NCI-H226 (cell line): ENCODE measurements at regions not wholly inside any gene's neighbourhood (a gene's known extent, or its start where the extent isn't known, plus 50 kb on each side); places are given as distances from the start of the nearest gene placed in this dataset.
"Not testable (repeated sequence)": the region's sequence is repeated elsewhere in the genome, so short reads cannot be mapped to it uniquely, and the experiment has no call there.

Experiments used
- DNase-seq: peaks from one replicate; pipeline ENCODE4 v3.0.0-alpha.2; 2015

DNA sequence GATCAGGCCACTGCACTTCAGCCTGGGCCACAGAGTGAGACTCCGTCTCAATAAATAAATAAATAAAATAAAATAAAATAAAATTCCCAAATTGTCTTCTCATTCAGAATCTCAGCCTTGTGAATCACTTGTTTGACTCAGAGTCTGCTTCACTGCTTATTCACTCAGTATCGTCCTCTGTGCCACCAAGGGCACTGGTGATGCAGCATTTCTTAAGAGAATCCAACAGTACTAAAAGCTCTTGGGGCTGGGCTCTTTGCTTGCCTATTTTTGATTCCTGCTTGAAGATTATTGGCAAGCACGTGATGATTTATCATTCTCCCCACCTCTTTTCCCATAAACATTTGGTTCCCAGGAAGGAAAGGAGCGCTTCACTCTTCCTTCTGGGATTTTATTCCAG, 54.8 kb upstream of the HMGB1 start:
- no peak for DNase-seq

DNA sequence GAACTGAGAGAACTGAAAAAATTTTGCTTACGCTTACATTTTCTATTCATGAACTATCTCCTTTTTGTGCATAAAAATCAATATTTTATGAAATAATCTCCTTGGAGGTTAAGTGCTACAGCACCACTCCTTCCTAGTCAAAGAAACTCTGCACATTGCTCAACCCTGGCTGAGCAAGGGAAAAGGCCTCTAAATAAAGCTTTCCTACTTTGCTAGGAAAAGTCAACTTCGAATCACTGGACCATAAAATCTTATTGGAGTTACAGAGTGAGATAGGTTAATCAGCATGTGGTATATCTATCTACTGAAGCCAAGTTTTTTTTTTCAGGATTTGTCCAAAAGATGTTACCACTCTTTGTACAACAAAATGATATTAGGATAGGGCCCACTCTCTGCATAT, 57.5 kb upstream of the HMGB1 start:
- no peak for DNase-seq

DNA sequence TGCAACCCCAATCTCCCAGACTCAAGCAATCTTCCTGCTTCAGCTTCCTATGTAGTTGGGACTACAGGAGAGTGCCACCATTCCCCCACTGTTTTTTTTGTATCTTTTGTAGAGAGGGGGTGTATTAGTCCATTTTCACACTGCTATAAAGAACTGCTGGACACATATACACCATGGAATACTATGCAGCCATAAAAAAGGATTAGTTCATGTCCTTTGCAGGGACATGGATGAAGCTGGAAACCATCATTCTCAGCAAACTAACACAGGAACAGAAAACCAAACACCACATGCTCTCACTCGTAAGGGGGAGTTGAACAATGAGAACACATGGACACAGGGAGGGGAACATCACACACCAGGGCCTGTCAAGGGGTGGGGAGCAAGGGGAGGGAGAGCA, 58.1 kb upstream of the HMGB1 start:
- not testable (repeated sequence) for DNase-seq

DNA sequence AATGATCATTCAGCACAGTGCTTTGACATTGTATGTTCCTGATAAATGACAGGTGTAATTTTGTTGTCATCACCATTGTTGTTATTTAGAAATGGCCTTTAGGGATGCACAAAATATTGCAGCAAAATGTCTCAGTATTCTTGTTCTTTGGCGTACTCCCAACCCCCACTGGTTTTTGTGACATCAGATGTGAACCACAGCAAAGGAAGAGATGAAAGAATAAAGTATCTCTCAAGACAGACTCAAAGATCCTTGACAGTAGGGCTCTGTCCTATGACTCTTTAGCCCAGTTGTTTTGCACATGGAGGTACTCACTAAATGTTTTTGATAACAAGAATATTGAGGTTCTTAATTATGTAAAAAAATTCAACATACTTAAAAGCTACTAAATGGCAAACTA, 59.5 kb upstream of the HMGB1 start:
- DNase-seq = not testable (repeated sequence)

DNA sequence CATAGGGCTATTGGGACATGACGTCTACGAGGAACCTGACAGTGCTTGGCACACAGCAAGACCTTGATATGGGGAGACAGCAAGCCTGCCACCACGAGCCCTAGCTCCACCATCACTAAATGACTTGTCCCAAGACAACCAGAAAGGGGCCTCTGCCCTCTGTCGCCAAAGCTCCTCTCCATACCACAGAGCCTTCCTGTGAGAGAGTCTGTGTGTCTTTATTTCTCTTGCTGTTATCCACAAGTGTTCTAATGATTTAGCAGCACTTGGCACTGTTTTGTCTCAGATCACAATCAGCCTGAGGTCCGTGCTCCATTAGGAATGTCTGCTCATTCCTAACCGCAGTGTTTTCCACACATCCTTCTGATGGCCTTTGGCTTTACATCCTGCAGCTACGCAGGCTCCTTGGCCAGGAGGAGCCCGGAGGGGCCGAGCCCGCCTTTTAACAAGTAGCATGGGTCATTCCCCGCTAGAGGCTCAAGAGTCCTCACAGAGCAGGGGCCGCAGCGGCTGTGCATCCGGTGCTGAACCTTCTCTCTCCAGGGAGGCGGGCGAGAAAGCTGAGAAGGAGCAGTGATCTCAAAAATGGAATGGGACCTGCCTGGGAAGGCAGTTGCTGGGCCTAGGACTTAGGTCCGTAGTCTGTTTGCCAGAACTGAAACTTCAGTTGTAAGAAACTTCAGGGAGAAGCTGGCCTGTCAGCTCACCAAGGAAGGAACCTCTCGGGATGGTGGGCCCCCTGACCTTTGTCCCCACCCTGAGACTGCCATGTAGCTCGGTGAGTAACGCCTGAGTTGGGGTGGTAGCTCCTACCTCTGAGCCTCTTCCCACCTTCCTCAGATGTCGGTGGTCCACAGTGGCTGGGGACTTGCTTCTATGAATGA, 61.1 kb upstream of the HMGB1 start:
- DNase-seq = no peak

DNA sequence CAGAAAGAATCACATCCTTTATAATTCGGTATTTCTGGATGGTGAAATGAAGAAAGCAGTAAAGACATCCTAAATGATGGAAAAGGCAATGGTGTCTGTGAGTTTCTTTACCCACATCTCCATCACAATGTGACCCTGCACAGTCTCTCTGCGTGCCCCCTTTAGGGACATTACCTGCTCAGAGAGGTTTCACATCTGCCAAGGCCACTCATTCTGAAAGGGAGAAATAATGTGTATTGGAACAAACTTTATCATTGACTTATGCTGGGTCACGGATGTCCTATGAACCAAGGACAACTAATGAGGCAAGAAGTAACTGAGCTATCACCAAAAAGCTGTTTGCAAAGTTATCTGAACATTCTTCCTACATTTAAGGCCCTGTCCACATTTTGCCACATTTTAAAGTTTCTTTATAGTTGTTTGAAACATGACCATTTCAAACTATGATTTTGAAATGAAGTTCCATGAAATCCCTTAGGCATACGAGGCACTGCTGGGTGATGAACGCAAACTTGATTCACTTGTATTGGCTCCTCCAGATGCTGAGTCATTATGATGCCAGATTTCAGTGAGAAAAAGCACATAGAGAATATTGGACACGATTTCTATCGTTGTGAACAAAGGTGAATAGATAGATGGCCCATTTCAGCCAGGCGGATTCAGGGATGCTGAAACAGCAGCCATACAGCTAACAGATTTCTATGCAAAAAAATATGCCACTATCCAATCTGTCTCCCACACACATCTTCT, 63.5 kb upstream of the HMGB1 start:
- no peak for DNase-seq

DNA sequence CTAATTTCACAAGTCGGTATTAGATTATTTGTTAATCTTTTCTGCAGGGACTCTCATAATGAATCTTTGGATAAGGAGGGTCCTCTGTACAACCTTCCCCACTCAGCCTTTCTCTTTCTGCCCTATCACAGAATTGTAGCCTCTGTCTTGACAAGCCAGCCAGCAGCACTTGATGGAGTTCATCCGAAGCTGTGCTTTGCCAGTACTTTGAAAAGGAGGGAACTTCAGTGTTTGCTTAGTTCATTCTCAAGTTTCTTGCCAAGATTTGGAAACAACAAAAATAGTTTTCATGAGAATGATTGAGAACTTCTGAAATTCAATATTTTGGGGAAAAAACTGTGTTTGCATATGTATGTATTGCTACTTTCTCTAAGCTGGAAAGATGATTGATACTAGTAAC, 69.3 kb upstream of the HMGB1 start:
- no peak for DNase-seq

DNA sequence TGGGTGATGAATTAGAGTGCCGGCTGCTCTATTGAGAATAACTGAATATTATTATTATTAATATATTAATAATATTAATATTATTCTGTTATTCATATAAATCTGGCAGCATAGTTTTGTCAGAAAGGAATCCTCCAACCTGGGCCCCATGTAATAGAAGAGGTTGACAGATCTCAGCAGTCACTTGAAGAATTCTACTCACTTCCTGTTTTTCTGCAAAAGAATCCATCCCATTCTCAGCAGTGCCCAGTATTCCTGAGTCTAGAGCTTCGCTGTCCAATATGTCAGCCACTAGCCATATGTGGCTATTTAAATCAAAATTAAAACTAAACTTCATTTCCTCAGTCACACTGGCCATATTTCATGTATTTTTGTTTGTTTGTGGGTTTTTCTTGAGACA, 72.4 kb upstream of the USPL1 start:
- no peak for DNase-seq

DNA sequence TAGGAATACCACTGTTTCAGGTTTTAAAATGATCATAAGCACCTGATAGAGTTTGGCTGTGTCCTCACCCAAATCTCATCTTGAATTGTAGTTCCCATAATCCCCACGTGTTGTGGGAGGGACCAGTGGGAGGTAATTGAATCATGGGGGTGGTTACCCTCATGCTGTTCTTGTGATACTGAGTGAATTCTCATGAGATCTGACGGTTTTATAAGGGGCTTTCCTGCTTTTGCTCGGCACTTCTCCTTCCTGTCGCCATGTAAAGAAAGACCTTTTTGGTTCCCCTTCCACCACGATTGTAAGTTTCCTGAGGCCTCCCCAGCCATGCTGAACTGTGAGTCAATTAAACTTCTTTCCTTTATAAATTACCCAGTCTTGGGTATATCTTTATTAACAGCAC, 69.7 kb upstream of the USPL1 start:
- DNase-seq = not testable (repeated sequence)

DNA sequence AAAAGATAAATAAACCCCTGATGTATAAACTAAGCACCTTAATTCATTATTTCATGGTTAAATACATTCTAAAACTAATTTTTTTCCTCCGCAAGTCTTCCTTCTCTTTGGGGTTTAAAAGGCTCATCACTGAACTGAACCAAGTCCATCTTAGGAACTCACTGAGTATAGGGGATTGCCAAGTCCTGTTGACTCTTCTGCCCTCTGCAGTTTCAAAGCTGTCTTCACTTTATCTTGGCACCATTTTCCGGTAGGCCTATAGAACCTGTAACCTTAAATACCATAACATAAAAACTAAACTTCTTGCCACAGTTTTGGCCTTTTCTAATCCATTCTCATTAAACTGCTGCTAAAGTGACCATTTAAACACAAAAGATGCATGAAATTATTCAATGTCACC, 66.5 kb upstream of the USPL1 start:
- no peak for DNase-seq

DNA sequence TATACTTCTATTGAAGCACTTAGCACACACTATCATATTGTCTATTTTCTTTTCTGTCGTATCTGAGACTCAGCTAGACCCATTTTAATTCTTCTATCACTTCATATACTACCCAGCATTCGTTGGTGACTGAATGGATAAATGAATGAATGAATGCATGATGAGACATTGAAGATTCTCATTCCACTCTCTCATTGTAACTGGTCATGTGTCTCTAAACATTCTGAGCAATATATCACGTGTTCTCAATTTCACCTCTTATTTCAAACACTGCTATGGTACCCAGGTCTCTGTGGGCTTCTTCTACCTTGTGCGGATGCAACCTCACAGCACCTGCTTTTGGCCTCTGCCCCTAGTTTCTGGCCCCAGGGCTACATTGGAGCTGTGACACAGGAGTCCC, 65.2 kb upstream of the USPL1 start:
- DNase-seq = no peak

DNA sequence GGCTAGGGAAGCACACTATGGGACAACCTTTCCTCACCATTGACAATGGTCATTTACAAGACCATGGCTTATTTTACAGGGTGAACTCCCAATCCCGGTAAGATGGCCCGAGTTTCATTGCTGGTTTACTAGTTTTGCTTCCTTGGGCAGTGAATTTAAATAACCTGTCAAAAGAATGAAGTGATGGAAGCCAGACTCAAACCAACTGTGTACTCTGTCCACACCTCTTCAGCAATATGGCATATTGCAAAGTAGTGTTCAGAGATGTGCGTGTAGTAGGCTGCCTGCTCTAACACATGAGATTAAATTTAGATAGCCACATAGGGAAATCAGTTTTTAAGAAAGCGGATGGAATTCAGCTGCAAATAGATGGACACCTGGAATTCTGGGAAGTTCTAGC, 58.4 kb upstream of the USPL1 start:
- no peak for DNase-seq

DNA sequence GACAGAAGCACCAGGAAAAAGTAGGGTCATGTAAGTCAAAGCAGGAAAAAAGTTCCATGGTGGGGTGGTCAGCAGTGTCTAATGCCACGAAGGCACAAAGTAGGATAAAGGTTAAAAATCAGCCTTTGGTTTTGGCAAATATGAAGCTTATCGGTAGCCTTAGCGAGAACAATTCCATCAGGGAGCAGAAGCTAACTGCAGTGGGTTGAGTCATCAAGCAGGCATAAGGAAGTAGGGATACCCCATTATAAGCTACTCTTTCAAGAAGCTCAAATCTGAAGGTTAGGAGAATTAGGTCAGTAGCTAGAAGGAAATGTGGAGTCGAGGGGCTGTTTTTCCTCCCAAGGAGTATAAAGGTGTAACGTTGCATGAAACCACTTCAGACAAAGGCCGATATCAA, 57.5 kb upstream of the USPL1 start:
- DNase-seq = no peak

DNA sequence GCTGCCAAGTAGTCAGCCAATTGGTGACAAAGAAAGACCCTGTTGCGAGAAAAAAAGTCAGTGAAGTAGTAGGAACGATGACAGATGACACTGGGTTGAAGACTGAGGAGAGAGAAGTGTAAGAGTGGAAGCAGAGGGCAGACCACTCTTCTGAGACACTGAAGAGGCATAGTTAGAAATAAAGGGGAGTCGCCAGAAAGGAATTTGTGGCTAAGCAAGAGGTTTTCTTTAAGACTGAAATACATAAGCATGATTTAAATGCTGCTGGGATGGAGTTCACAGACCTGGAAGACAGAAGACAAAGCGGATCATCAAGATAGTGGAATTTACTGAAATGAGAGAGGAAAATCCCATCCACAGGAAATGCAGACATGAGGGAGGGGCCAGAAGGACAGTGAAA, 56.2 kb upstream of the USPL1 start:
- peak; percentile 5 for DNase-seq

DNA sequence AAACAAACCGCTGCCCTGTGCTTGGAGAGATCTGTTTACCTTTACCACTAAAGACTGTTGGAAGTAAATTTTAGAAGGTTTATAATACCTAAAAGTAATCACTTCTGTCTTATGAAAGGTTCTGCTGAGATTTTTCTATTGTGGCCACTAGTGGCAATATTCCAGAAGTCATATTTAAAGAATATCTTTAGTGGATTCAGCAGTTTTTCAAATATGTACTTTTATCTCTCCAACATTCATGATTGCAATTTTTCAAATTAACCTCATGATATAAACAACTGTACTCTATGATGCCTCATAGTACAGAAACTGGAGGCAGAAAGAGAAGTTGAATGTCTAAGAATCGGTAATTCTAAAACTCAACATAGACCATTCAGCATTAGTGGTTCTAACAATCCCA, 53.2 kb upstream of the USPL1 start:
- DNase-seq = no peak

DNA sequence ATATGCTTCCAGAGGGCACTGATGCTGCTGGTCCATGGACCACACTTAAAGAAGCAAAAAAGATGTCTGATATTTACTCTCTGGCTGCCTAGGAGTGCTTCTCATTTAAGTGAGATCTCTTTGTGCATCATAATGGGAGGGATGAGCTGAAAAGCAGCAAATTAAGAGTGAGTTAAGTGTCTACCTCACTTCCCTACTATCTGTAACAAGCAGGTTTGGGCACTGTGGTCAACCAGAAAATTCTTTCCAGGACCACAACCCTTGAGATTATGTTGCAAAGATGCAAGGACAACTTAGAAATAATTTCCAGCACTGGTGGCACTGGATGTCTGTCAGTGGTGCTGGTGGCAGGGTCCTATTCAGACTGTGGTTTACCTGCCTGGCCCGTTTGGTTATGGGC, 52.1 kb upstream of the USPL1 start:
- DNase-seq = no peak

DNA sequence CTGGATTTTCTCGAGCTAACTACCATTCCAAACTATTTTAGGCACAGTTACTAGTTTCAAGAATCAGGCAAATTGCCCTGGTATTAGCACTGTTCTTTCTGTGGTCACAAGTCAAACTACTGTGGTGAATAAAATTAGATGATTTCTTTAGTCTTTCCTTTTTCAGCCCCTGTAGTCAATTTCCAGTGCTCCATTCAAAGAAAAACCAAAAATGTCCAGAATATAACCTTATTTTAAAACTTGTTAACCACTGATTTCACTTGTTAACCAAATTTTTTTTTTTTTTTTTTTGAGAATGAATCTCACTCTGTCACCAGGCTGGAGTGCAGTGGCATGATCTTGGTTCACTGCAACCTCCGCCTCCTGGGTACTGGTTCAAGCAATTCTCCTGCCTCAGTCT, 50.6 kb upstream of the USPL1 start:
- DNase-seq = no peak
